ENCODE measurements at regions not wholly inside any gene's neighbourhood (a gene's known extent, or its start where the extent isn't known, plus 50 kb on each side); places are given as distances from the start of the nearest gene placed in this dataset.
"Not testable (repeated sequence)": the region's sequence is repeated elsewhere in the genome, so short reads cannot be mapped to it uniquely, and the experiment has no call there.

GRCh38 chr12:131632652-131633023 lies 78.3 kb upstream of the SFSWAP start:
- TF ChIP-seq, protein P1, sequence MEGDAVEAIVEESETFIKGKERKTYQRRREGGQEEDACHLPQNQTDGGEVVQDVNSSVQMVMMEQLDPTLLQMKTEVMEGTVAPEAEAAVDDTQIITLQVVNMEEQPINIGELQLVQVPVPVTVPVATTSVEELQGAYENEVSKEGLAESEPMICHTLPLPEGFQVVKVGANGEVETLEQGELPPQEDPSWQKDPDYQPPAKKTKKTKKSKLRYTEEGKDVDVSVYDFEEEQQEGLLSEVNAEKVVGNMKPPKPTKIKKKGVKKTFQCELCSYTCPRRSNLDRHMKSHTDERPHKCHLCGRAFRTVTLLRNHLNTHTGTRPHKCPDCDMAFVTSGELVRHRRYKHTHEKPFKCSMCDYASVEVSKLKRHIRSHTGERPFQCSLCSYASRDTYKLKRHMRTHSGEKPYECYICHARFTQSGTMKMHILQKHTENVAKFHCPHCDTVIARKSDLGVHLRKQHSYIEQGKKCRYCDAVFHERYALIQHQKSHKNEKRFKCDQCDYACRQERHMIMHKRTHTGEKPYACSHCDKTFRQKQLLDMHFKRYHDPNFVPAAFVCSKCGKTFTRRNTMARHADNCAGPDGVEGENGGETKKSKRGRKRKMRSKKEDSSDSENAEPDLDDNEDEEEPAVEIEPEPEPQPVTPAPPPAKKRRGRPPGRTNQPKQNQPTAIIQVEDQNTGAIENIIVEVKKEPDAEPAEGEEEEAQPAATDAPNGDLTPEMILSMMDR (IDR thresholded peaks at IDR 0.05; ENCODE audit: low read length), result not testable (repeated sequence)
- not testable (repeated sequence) for TF ChIP-seq EZH2 (IDR thresholded peaks at IDR 0.05; ENCODE audit: borderline replicate concordance, low read length)

Data from OCI-LY1 (cell line).